Thoracic aorta (tissue), 2 donors: ENCODE measurements at regions not wholly inside any gene's neighbourhood (a gene's known extent, or its start where the extent isn't known, plus 50 kb on each side); places are given as distances from the start of the nearest gene placed in this dataset.

ENCODE experiments used
- ATAC-seq: fragments of 150-250 bp; one replicate; pipeline ENCODE4 v1.8.0; 2017; ENCODE audit warnings: low read depth; ENCODE audit not compliant: insufficient number of reproducible peaks, low FRiP score
- DNase-seq: peaks from one replicate; pipeline ENCODE4 v3.0.0-alpha.2; 2020; ENCODE audit warnings: low spot score
- H3K27ac ChIP-seq, 2 donors: fragments of 200-600 bp; sonication (generic); 1 replicate in 1 of 2; 2 replicates in 1 of 2; pipeline ENCODE4 v1.5.1; 2016; ENCODE audit warnings: mild to moderate bottlenecking in 2 of 2, moderate library complexity in 2 of 2
- H3K27me3 ChIP-seq: fragments of 200-600 bp; sonication (generic); replicated peaks from 2 replicates; pipeline ENCODE4 v1.6.0; 2016; ENCODE audit warnings: mild to moderate bottlenecking; ENCODE audit not compliant: insufficient read depth
- H3K36me3 ChIP-seq: fragments of 200-600 bp; sonication (generic); one replicate; pipeline ENCODE4 v1.5.1; 2016
- H3K4me1 ChIP-seq, 2 donors: fragments of 200-600 bp; sonication (generic); 1 replicate in 1 of 2; 2 replicates in 1 of 2; pipeline versions ENCODE4 v1.5.1 to v1.6.0; 2016; ENCODE audit warnings: low read depth in 2 of 2, mild to moderate bottlenecking in 1 of 2; ENCODE audit not compliant: control insufficient read depth in 1 of 2
- H3K4me3 ChIP-seq: fragments of 200-600 bp; sonication (generic); 2 replicates; pipeline ENCODE4 v1.5.1; 2016; ENCODE audit warnings: mild to moderate bottlenecking
- H3K9me3 ChIP-seq: fragments of 200-600 bp; sonication (generic); 2 replicates; pipeline ENCODE4 v1.5.1; 2016
- TF ChIP-seq, protein P1 (sequence below): fragments of 200-600 bp; sonication (generic); IDR thresholded peaks from one replicate; pipeline ENCODE4 v1.5.1; 2019; ENCODE audit warnings: antibody characterized with exemption

DNA sequence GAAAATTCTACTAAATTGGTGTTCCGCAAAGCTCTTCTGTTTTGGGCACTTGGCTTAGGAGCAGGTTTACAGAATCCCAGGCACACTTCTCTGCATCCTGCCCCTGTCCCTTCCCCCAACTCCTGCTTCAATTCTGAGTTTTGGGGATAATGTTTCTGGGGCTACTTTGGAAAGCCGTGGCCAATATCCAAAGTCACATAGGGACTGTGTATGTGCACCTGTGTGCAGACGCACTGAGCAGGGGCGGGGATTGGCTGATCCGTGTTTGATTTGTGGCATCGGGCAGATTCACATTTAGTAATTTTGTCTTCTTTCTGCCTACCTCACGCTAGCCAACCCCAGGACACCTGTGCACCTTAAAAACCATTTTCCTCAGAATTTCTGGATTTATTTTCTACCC is 491.9 kb downstream of the SIPA1L2 start:
- H3K4me3 ChIP-seq = no peak overlapping the region
- ATAC-seq = no peak
- DNase-seq = no peak
- peaks cover 8 to 18% of the 10 kb centered on the region in 2 donors for H3K4me1 ChIP-seq
- no peak overlapping the region for H3K27ac ChIP-seq
- H3K36me3 ChIP-seq = no peaks in the 10 kb centered on the region
- TF ChIP-seq, protein P1, sequence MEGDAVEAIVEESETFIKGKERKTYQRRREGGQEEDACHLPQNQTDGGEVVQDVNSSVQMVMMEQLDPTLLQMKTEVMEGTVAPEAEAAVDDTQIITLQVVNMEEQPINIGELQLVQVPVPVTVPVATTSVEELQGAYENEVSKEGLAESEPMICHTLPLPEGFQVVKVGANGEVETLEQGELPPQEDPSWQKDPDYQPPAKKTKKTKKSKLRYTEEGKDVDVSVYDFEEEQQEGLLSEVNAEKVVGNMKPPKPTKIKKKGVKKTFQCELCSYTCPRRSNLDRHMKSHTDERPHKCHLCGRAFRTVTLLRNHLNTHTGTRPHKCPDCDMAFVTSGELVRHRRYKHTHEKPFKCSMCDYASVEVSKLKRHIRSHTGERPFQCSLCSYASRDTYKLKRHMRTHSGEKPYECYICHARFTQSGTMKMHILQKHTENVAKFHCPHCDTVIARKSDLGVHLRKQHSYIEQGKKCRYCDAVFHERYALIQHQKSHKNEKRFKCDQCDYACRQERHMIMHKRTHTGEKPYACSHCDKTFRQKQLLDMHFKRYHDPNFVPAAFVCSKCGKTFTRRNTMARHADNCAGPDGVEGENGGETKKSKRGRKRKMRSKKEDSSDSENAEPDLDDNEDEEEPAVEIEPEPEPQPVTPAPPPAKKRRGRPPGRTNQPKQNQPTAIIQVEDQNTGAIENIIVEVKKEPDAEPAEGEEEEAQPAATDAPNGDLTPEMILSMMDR = no peak
- no peaks in the 10 kb centered on the region for H3K27me3 ChIP-seq
- H3K9me3 ChIP-seq = peaks cover 5% of the 10 kb centered on the region

DNA sequence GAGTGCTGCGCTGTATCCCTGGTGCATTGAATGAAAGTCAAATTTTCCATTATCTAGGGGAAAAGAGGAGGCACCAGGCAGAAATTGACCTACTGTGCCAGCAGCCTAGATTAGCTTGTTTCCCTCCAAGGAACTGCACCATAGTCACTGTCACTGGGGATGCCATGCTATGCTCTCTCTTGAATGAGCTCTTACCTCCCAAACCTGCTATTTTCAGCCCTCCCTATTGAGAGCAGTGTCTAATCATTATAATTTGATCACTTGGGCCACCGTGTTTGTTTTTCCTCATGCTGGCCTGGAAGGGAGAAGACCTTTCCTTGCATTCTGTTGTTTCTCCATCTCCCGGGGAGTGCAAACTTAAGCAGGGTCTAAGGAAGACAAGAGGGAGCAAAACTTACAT is 492.9 kb downstream of the SIPA1L2 start:
- TF ChIP-seq, protein P1 = no peak
- H3K4me1 ChIP-seq = peaks cover 5 to 13% of the 10 kb centered on the region in 2 donors
- H3K36me3 ChIP-seq = no peaks in the 10 kb centered on the region
- no peaks in the 10 kb centered on the region for H3K27me3 ChIP-seq
- ATAC-seq (no peak), DNase-seq (no peak)
- H3K4me3 ChIP-seq = no peak overlapping the region
- H3K27ac ChIP-seq = no peak overlapping the region
- peaks cover 5% of the 10 kb centered on the region for H3K9me3 ChIP-seq

DNA sequence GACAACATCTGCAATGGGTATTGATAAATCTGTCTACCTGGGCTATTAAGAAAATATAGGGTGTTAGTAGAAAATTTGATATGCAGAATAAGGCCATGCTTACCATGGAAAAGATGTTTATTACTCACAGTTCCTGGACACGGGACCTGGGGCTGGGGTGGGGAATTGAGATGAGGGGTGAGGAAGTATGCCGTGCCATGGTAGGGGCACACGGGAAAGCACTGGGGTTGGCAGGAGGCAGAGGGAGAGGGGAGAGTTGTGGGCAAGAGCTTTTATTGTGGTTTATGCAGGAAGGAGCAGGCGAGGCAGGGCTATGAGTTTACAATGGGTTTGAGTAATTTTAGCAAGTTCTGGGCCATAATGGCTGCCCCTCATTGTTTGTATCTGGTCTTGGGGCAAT is 493.8 kb downstream of the SIPA1L2 start:
- no peak overlapping the region for H3K4me3 ChIP-seq
- TF ChIP-seq, protein P1 = no peak
- peaks cover 5 to 13% of the 10 kb centered on the region in 2 donors for H3K4me1 ChIP-seq
- ATAC-seq (no peak), DNase-seq (no peak)
- H3K9me3 ChIP-seq = peaks cover 5% of the 10 kb centered on the region
- no peaks in the 10 kb centered on the region for H3K36me3 ChIP-seq
- H3K27ac ChIP-seq = no peak overlapping the region
- no peaks in the 10 kb centered on the region for H3K27me3 ChIP-seq

DNA sequence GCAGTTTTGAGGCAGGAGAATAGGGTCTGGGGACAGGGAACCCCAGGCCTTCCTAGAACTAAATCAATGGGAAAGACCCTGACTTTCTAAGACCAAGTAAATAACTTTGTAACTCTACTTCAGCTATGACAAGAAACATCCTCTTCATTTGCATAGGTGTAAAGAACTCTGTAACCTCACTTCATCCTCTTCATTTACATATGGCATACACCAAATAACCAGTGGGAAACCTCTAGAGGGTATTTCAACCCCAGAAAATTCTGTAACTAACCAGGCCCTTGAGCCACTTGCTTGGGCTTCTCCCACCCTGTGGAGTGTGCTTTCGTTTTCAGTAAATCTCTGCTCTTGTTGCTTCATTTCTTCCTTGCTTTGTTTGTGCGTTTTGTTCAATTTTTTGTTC is 495.6 kb downstream of the SIPA1L2 start:
- no peak for DNase-seq
- H3K4me3 ChIP-seq = no peak overlapping the region
- H3K36me3 ChIP-seq = no peaks in the 10 kb centered on the region
- no peak overlapping the region for H3K27ac ChIP-seq
- peaks cover 5 to 13% of the 10 kb centered on the region in 2 donors for H3K4me1 ChIP-seq
- no peaks in the 10 kb centered on the region for H3K27me3 ChIP-seq
- no peak for ATAC-seq
- H3K9me3 ChIP-seq = no peaks in the 10 kb centered on the region
- TF ChIP-seq, protein P1 = no peak

DNA sequence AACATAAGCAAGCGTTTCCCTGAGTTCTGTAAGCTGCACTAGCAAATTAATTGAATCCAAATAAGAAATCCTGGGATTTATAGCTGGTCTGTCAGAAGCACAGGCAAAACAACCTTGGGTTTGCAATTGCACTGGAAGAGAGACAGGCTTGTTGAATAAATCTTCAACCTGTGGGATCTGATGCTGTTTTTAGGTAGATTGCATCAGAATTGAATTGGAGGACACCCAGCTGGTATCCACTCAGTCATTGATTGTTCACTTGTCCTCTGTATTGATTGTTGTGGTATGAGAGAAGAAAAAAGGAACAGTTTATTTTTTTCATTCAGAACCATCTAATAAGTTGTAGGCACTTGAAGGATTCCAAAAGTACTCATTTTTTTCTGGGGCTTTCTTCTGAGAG is 497.4 kb downstream of the SIPA1L2 start:
- H3K9me3 ChIP-seq = no peaks in the 10 kb centered on the region
- ATAC-seq = no peak
- TF ChIP-seq, protein P1 = no peak
- H3K27me3 ChIP-seq = no peaks in the 10 kb centered on the region
- DNase-seq = no peak
- H3K36me3 ChIP-seq = no peaks in the 10 kb centered on the region
- no peak overlapping the region for H3K4me3 ChIP-seq
- H3K27ac ChIP-seq = no peak overlapping the region
- peaks cover 5 to 13% of the 10 kb centered on the region in 2 donors for H3K4me1 ChIP-seq
